ENCODE measurements at regions not wholly inside any gene's neighbourhood (a gene's known extent, or its start where the extent isn't known, plus 50 kb on each side); places are given as distances from the start of the nearest gene placed in this dataset.
A peak's percentile ranks its signal among the peaks of the same experiment; 100 is the strongest.

DNA sequence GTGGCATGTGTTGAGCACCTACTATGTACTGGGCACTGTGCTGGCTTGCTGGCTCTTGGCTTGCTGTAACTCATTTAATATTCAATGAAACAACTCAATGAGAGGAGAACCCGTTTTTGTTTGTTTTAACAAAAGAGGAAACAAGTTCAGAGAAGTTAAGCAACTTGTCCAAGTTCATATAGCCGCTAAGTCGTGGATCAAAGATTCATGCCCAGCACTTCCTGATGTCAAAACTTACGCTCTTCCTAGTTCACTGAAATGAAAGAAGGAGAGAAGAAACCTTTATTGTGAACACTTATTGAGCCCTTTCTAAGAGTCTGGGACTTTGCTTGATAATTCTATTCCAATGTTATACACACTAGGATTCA, 475.9 kb downstream of the PTPRU start:
- no peaks in the 10 kb centered on the region for H3K27me3 ChIP-seq (ENCODE audit: low read depth, low read length)
- H3K4me3 ChIP-seq (ENCODE audit: low read depth in 1 of 2, low read length in 2 of 2) = no peak overlapping the region
- H3K9me3 ChIP-seq (ENCODE audit: control insufficient read depth in 1 of 2, low read length in 2 of 2) = no peaks in the 10 kb centered on the region
- H3K36me3 ChIP-seq (ENCODE audit: control insufficient read depth in 1 of 2, insufficient read depth in 2 of 2, low read length in 2 of 2) = no peaks in the 10 kb centered on the region
- H3K27ac ChIP-seq (ENCODE audit: low read length) = peak overlapping the region; percentile 26
- peaks cover 0 to 4% of the 10 kb centered on the region in 2 donors for H3K4me1 ChIP-seq (ENCODE audit: control insufficient read depth in 1 of 2, insufficient read depth in 2 of 2, low read length in 2 of 2)

DNA sequence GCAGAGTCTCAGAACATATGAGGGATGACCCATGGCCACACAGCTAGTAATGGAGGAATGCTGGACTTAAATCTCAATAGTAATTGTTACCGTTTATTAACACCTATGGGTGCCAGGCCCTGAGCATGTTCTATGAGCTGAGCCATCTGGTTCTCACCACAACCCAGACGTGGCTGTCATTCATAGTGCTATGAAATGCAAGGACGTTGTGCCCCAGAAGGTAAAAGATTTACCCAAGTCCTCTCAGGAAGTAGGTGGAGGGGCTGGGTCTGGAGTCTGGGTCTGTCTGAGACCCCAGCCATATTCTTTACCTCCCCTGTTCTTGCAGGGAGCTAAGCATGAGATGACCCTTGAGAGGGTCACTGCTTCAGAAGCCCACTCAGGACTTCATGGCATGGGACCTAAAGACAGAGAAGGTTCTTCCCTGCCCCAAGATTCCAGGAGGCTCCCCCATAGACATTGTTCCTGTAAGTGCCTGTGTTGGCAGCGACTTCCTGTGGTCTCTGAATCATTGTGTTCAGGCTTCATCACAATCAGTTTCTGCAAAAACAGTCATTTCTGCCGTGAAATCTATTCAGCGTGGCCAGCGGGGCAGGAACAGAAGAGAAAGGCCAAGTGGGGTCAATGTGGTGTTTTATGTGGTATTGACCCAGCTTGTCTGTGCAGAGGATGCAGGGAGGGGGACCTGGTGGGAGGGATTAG, 475.4 kb downstream of the PTPRU start:
- no peak overlapping the region for H3K27ac ChIP-seq (ENCODE audit: low read length)

DNA sequence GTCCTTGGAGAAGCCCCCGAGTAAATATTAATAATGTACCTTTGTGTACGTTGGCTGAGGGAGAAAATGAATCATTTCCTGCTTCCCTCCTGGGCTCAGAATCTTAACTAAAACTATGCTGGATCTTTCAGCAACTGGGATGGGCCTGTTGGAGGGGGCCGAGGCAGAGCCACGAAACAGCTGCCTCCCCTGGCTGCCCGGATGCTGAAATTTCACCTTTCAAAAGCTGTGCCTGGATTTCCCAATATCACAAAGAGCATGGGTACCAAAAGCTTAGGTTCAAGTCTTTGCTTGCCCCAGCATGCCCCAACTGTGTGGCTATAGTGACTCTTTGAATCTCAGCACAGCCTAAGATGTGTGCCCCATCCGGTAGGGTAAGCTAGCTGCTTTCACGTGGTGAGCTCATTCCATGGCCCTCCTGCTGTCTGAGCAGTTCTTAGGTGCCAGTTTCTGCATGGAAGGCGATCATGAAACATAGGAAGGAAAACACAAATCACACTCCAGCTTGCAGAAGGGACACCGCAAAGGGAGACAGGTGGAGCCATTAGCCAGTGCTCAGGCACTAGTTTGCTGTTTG, 473.5 kb downstream of the PTPRU start:
- H3K27me3 ChIP-seq (ENCODE audit: low read depth, low read length) = no peaks in the 10 kb centered on the region
- no peaks in the 10 kb centered on the region for H3K9me3 ChIP-seq (ENCODE audit: control insufficient read depth in 1 of 2, low read length in 2 of 2)
- no peak overlapping the region for H3K27ac ChIP-seq (ENCODE audit: low read length)
- H3K4me1 ChIP-seq (ENCODE audit: control insufficient read depth in 1 of 2, insufficient read depth in 2 of 2, low read length in 2 of 2) = peaks cover 0 to 4% of the 10 kb centered on the region in 2 donors
- no peaks in the 10 kb centered on the region for H3K36me3 ChIP-seq (ENCODE audit: control insufficient read depth in 1 of 2, insufficient read depth in 2 of 2, low read length in 2 of 2)
- H3K4me3 ChIP-seq (ENCODE audit: low read depth in 1 of 2, low read length in 2 of 2) = no peak overlapping the region

More for the DNA sequence above, 475.4 kb downstream of the PTPRU start:
- Histone ChIP-seq H3K9me3 (ENCODE audit: control insufficient read depth in 1 of 2, low read length in 2 of 2) (no peaks in the 10 kb centered on the region), H3K36me3 (ENCODE audit: control insufficient read depth in 1 of 2, insufficient read depth in 2 of 2, low read length in 2 of 2) (no peaks in the 10 kb centered on the region), H3K27me3 (ENCODE audit: low read depth, low read length) (no peaks in the 10 kb centered on the region), H3K4me3 (ENCODE audit: low read depth in 1 of 2, low read length in 2 of 2) (no peak overlapping the region), H3K4me1 (ENCODE audit: control insufficient read depth in 1 of 2, insufficient read depth in 2 of 2, low read length in 2 of 2) (peaks cover 0 to 4% of the 10 kb centered on the region in 2 donors)

DNA sequence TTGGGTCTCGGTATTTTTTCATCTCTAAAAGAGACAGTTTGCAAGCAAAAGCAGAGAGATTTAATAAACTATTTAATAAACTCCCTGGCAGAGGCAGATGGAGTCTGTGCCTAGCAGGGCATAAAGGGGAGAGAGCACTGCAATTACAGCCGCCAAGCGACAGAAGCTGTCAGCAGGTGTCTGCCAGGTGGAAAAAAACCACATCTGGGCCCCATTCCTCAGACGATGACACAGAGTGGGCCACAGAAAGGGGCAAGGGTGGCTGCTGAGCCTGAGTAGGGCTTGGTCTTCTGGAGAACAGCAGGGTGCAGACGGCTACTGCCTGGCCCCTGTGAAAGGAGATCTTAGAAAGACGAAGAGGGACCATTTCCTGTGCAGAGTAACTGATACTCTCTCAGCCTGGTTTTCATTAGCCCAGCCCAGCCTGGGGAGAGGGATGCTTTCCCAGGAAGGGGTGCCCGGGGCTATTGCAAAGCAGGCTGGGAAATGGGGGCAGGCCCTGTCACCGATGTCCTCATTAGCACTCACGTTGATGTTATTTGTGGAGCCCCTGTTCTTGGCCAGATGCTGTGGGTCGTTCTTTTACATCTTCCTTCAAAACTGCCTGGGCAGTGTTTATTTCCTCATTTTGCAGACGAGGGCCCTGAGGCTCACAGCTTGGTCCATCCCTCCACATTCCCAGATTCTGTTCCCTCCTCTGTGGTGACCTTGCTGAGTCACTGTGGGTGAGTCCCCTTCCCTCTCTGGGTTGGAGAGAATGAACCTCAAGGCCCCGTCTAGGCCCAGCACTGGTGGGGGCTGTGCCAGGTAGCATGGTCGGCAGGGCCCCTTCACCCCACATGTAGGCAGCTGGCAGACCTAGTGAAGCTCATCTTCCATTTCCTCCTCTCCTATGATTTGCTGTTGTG, 472.7 kb downstream of the PTPRU start:
- Histone ChIP-seq H3K27ac (ENCODE audit: low read length) (no peak overlapping the region), H3K9me3 (ENCODE audit: control insufficient read depth in 1 of 2, low read length in 2 of 2) (no peaks in the 10 kb centered on the region), H3K36me3 (ENCODE audit: control insufficient read depth in 1 of 2, insufficient read depth in 2 of 2, low read length in 2 of 2) (no peaks in the 10 kb centered on the region), H3K4me3 (ENCODE audit: low read depth in 1 of 2, low read length in 2 of 2) (no peak overlapping the region), H3K4me1 (ENCODE audit: control insufficient read depth in 1 of 2, insufficient read depth in 2 of 2, low read length in 2 of 2) (peaks cover 0 to 4% of the 10 kb centered on the region in 2 donors), H3K27me3 (ENCODE audit: low read depth, low read length) (no peaks in the 10 kb centered on the region)

DNA sequence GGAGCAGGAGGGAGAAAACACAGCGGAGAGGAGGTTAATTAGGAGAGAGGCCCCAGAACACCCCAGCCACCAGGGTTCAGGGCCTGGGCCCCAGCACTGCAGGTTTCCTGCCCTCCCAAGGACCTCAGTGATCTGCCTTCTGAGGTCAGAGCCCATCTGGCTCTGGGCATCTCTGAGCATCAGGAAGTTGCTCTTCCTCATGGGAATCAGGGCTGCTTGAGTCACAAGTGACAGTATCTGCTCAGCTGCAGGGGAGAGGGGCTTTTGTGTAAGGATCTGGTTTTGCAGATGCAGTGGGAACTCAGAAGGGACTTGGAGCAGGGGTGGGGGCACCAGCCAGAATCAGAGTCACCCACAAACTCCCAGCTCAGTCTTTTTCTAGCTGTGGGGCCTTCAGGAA, 472.1 kb downstream of the PTPRU start:
- no peaks in the 10 kb centered on the region for H3K27me3 ChIP-seq (ENCODE audit: low read depth, low read length)
- H3K4me3 ChIP-seq (ENCODE audit: low read depth in 1 of 2, low read length in 2 of 2) = no peak overlapping the region
- H3K36me3 ChIP-seq (ENCODE audit: control insufficient read depth in 1 of 2, insufficient read depth in 2 of 2, low read length in 2 of 2) = no peaks in the 10 kb centered on the region
- H3K4me1 ChIP-seq (ENCODE audit: control insufficient read depth in 1 of 2, insufficient read depth in 2 of 2, low read length in 2 of 2) = peaks cover 0 to 4% of the 10 kb centered on the region in 2 donors
- H3K9me3 ChIP-seq (ENCODE audit: control insufficient read depth in 1 of 2, low read length in 2 of 2) = no peaks in the 10 kb centered on the region
- H3K27ac ChIP-seq (ENCODE audit: low read length) = no peak overlapping the region

DNA sequence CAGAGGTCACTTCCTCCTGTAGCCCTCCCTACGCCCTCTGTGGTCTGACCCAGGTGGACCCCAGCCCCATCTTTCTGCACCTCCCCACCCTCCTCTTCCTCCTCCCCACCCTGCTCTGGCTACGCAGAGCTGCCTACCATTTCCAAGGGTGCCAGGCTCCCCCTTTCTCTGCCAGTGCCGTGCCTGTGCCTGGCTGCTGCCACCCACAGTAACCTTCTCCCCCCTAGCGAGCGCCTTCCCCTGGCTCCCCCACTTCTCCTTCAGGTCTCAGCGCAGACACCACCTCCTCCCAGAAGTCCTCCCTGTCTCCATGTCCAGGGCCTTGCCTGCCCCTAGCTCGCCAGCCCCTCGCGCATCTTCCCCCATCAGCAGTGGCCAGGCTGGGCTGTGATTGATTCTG, 471.5 kb downstream of the PTPRU start:
- Histone ChIP-seq H3K4me3 (ENCODE audit: low read depth in 1 of 2, low read length in 2 of 2) (no peak overlapping the region), H3K27ac (ENCODE audit: low read length) (no peak overlapping the region), H3K4me1 (ENCODE audit: control insufficient read depth in 1 of 2, insufficient read depth in 2 of 2, low read length in 2 of 2) (peaks cover 0 to 4% of the 10 kb centered on the region in 2 donors), H3K27me3 (ENCODE audit: low read depth, low read length) (no peaks in the 10 kb centered on the region), H3K36me3 (ENCODE audit: control insufficient read depth in 1 of 2, insufficient read depth in 2 of 2, low read length in 2 of 2) (no peaks in the 10 kb centered on the region), H3K9me3 (ENCODE audit: control insufficient read depth in 1 of 2, low read length in 2 of 2) (no peaks in the 10 kb centered on the region)

DNA sequence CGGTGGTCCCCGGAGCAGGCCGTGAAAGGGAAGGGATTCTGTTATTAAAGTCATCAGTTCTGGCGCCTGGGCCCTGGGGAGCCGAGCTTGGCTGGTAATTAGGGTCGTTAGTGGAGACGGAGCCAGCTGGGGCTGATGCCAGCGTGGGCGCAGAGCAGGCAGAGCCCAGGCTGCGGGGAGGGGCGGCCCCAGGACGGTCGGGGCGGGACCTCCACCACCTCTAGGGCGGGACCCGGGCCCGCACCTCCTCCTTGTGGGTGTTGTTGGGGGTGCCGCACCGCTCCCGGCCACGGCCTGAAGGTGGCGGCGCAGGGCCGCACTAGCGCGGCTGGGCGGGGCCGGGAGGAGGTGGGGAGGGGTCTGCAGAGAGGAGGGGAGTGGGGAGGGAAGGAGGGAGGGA, 470.6 kb downstream of the PTPRU start:
- peaks cover 0 to 4% of the 10 kb centered on the region in 2 donors for H3K4me1 ChIP-seq (ENCODE audit: control insufficient read depth in 1 of 2, insufficient read depth in 2 of 2, low read length in 2 of 2)
- no peaks in the 10 kb centered on the region for H3K9me3 ChIP-seq (ENCODE audit: control insufficient read depth in 1 of 2, low read length in 2 of 2)
- H3K36me3 ChIP-seq (ENCODE audit: control insufficient read depth in 1 of 2, insufficient read depth in 2 of 2, low read length in 2 of 2) = no peaks in the 10 kb centered on the region
- no peaks in the 10 kb centered on the region for H3K27me3 ChIP-seq (ENCODE audit: low read depth, low read length)
- no peak overlapping the region for H3K27ac ChIP-seq (ENCODE audit: low read length)
- no peak overlapping the region for H3K4me3 ChIP-seq (ENCODE audit: low read depth in 1 of 2, low read length in 2 of 2)

DNA sequence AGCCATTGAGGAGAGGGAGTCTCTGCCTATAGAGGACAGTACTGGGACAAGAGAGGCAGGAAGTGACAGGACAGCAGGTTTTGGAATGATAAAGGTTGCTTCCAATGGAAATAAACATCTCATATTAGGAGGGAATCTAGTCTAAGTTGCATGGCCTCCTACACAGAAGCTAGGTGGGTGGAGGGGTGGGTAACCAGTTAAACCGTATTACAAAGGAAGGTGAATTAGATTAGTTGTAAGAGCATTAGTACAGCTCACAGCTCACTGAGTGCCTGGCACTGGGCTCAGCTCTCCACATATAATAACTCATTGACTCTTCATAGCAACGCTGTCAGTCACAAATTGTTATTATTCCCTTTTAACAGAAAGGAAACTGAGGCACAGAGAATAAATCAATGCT, 468.1 kb downstream of the PTPRU start:
- no peaks in the 10 kb centered on the region for H3K36me3 ChIP-seq (ENCODE audit: control insufficient read depth in 1 of 2, insufficient read depth in 2 of 2, low read length in 2 of 2)
- H3K27me3 ChIP-seq (ENCODE audit: low read depth, low read length) = no peaks in the 10 kb centered on the region

DNA sequence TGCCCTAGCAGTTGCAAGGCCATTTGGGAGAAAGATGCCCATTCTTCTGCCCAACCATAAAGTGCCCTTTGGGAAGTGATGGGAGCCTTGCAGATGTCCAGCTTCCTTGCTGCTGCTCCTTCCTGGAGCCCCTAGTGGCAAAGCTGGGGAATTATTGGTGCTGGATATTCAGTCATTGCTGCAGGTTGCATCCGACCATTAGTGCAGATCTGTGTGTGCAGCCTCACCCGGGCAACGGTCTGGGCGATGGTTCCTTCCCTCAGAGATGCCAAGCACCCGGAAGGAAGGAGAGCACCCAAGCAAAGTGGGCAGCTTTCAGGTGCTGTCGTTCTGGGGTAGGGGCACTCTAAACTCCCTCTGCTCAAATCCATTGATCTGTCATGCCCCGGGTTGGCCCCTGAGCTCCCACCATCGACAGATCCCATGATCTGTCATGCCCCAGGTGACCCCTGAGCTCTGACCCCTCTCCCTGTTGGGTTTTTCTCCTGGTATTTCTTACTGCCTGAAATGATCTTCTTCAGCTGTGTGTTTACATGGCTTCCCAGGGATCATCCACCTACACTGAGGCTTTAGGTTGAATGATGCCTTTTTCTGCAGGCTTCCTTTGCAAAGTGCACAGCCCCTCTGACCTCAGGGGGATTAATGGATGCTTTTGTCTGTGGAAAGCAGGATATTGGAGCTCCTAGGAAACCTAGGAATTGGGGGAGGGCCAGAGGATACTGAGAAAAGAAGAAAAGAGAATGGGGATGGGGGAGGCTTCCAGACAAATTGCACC, 467.5 kb downstream of the PTPRU start:
- H3K36me3 ChIP-seq (ENCODE audit: control insufficient read depth in 1 of 2, insufficient read depth in 2 of 2, low read length in 2 of 2) = no peaks in the 10 kb centered on the region
- H3K27ac ChIP-seq (ENCODE audit: low read length) = no peak overlapping the region
- H3K9me3 ChIP-seq (ENCODE audit: control insufficient read depth in 1 of 2, low read length in 2 of 2) = no peaks in the 10 kb centered on the region
- H3K4me1 ChIP-seq (ENCODE audit: control insufficient read depth in 1 of 2, insufficient read depth in 2 of 2, low read length in 2 of 2) = no peaks in the 10 kb centered on the region
- no peaks in the 10 kb centered on the region for H3K27me3 ChIP-seq (ENCODE audit: low read depth, low read length)
- no peak overlapping the region for H3K4me3 ChIP-seq (ENCODE audit: low read depth in 1 of 2, low read length in 2 of 2)

More for the DNA sequence above, 468.1 kb downstream of the PTPRU start:
- no peak overlapping the region for H3K27ac ChIP-seq (ENCODE audit: low read length)
- H3K4me1 ChIP-seq (ENCODE audit: control insufficient read depth in 1 of 2, insufficient read depth in 2 of 2, low read length in 2 of 2) = peaks cover 0 to 4% of the 10 kb centered on the region in 2 donors
- H3K9me3 ChIP-seq (ENCODE audit: control insufficient read depth in 1 of 2, low read length in 2 of 2) = no peaks in the 10 kb centered on the region
- no peak overlapping the region for H3K4me3 ChIP-seq (ENCODE audit: low read depth in 1 of 2, low read length in 2 of 2)

DNA sequence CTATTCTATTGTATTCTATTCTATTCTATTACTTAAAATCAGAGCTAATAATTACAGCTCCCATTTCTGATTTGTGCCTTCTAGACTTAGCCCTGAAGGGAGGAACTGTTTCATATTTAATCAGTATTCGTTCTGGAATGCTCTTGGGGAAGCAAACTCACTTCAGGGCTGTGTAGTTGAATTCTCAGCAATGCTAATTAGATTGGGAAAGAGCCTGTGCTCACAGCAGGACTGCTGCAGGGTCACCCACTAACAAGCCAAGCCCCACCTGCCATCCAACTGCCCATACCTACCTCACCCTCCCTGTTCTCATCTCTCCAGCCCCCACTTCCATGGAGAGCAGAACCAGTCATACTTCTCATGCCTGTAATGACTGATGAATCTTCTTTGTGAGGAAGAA, 464.2 kb downstream of the PTPRU start:
- Histone ChIP-seq H3K9me3 (ENCODE audit: control insufficient read depth in 1 of 2, low read length in 2 of 2) (no peaks in the 10 kb centered on the region), H3K36me3 (ENCODE audit: control insufficient read depth in 1 of 2, insufficient read depth in 2 of 2, low read length in 2 of 2) (no peaks in the 10 kb centered on the region), H3K27me3 (ENCODE audit: low read depth, low read length) (no peaks in the 10 kb centered on the region), H3K27ac (ENCODE audit: low read length) (no peak overlapping the region), H3K4me3 (ENCODE audit: low read depth in 1 of 2, low read length in 2 of 2) (no peak overlapping the region), H3K4me1 (ENCODE audit: control insufficient read depth in 1 of 2, insufficient read depth in 2 of 2, low read length in 2 of 2) (no peaks in the 10 kb centered on the region)

DNA sequence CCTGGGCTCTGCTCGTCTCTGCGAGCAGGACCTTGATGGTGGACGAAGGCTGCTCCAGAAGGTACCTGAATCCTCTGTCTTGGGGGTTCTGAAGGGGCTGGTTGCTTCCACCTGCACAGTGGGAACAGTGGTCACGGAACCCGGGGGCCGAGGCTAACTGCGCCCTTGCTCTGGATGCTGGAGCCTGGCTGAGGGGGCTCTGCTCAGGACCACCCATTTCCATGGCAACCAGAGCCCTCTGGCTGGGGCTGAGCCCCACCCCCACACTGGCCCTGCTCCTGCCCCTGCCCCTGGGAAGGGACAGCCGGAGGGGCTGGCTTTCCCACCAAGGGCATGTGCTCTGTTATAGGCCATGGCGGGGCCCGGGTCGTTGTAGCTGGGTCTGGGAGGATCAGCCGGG, 462.3 kb downstream of the PTPRU start:
- no peak overlapping the region for H3K4me3 ChIP-seq (ENCODE audit: low read depth in 1 of 2, low read length in 2 of 2)
- no peaks in the 10 kb centered on the region for H3K36me3 ChIP-seq (ENCODE audit: control insufficient read depth in 1 of 2, insufficient read depth in 2 of 2, low read length in 2 of 2)
- H3K27me3 ChIP-seq (ENCODE audit: low read depth, low read length) = no peaks in the 10 kb centered on the region
- H3K4me1 ChIP-seq (ENCODE audit: control insufficient read depth in 1 of 2, insufficient read depth in 2 of 2, low read length in 2 of 2) = no peaks in the 10 kb centered on the region
- no peak overlapping the region for H3K27ac ChIP-seq (ENCODE audit: low read length)
- H3K9me3 ChIP-seq (ENCODE audit: control insufficient read depth in 1 of 2, low read length in 2 of 2) = peaks cover 0 to 7% of the 10 kb centered on the region in 2 donors
